ENCODE measurements at regions not wholly inside any gene's neighbourhood (a gene's known extent, or its start where the extent isn't known, plus 50 kb on each side); places are given as distances from the start of the nearest gene placed in this dataset. TPM values are rescaled to one million over a fixed set of nuclear protein-coding genes. Genes with fewer than 3 reads are reported as not detected.

Small RNA genes lying in the stretch of these regions (microRNA-seq; reads per million reads assigned to microRNA genes)
- gene MIR802 (ENCODE audit: borderline replicate concordance): not detected

Small RNA genes lying in the stretch of these regions (small RNA-seq; reads per million reads assigned to genes)
- gene EZH2P1 (not detected), gene MIR802 (not detected)

Data from OCI-LY7 (cell line).